Activated T-helper 1 cell treated with anti-CD3 and anti-CD28 coated beads, Interleukin-12 subunit alpha, Interleukin-12 subunit beta, Interleukin-2, Interleukin-4 antibody, amounts not matched to agents 30 ng/mL and 10 ng/mL and 1 ng/mL, durations not matched to agents 14 hours and 24 hours and 36 hours (primary cell): ENCODE measurements at regions not wholly inside any gene's neighbourhood (a gene's known extent, or its start where the extent isn't known, plus 50 kb on each side); places are given as distances from the start of the nearest gene placed in this dataset.
"Not testable (repeated sequence)": the region's sequence is repeated elsewhere in the genome, so short reads cannot be mapped to it uniquely, and the experiment has no call there.

ENCODE experiments used
- DNase-seq: peaks from one replicate; pipeline ENCODE4 v3.0.0; 2021; ENCODE audit warnings: low spot score
- H3K27ac Mint-ChIP-seq: one replicate; pipeline ENCODE4 v1.8.0; 2021; ENCODE audit warnings: mild to moderate bottlenecking, mixed read lengths
- H3K27me3 Mint-ChIP-seq: one replicate; pipeline ENCODE4 v1.8.0; 2022; ENCODE audit warnings: mild to moderate bottlenecking, moderate library complexity, mixed read lengths; ENCODE audit not compliant: insufficient read depth
- H3K36me3 Mint-ChIP-seq: one replicate; pipeline ENCODE4 v1.8.0; 2021; ENCODE audit warnings: low read depth, mixed read lengths
- H3K4me1 Mint-ChIP-seq: one replicate; pipeline ENCODE4 v1.8.0; 2021; ENCODE audit warnings: low read depth, mixed read lengths
- H3K4me3 Mint-ChIP-seq: one replicate; pipeline ENCODE4 v1.8.0; 2021; ENCODE audit warnings: mild to moderate bottlenecking, moderate library complexity, mixed read lengths
- H3K9me3 Mint-ChIP-seq: one replicate; pipeline ENCODE4 v1.8.0; 2021; ENCODE audit warnings: mixed read lengths
- intact Hi-C: fragments of 100-400 bp; cut with micrococcal nuclease; formaldehyde crosslinking; loops from one replicate; pipeline ENCODE4 v1.15.1; 2024

- Mint-ChIP-seq H3K36me3 (no peaks in the 10 kb centered on the region), H3K4me1 (no peaks in the 10 kb centered on the region), H3K4me3 (no peak overlapping the region), H3K27ac (no peak overlapping the region), H3K9me3 (peaks cover 4% of the 10 kb centered on the region), H3K27me3 (no peaks in the 10 kb centered on the region)
- no peak for DNase-seq
- intact Hi-C loops, result no loop called here
These were observed 558.5 kb downstream of the RFC3 start for GRCh38 chr13:34376483-34376882.

GRCh38 chr13:34381228-34381627 lies 560.8 kb upstream of the NBEA start:
- intact Hi-C loops, result no loop called here
- no peak for DNase-seq
- Mint-ChIP-seq H3K4me3 (no peak overlapping the region), H3K27ac (no peak overlapping the region), H3K9me3 (peaks cover 7% of the 10 kb centered on the region), H3K36me3 (no peaks in the 10 kb centered on the region), H3K27me3 (no peaks in the 10 kb centered on the region), H3K4me1 (no peaks in the 10 kb centered on the region)

GRCh38 chr13:34383728-34384127 lies 558.3 kb upstream of the NBEA start:
- Mint-ChIP-seq H3K4me1 (no peaks in the 10 kb centered on the region), H3K9me3 (peaks cover 7% of the 10 kb centered on the region), H3K27ac (no peak overlapping the region), H3K27me3 (no peaks in the 10 kb centered on the region), H3K4me3 (no peak overlapping the region), H3K36me3 (no peaks in the 10 kb centered on the region)
- intact Hi-C loops, result no loop called here
- DNase-seq, result no peak

- H3K4me3 Mint-ChIP-seq, result not testable (repeated sequence)
These were observed 555.8 kb upstream of the NBEA start for GRCh38 chr13:34386229-34386628.

GRCh38 chr13:34391076-34391475 lies 551.0 kb upstream of the NBEA start:
- H3K9me3 Mint-ChIP-seq, result peaks cover 12% of the 10 kb centered on the region
- H3K4me3 Mint-ChIP-seq, result no peak overlapping the region
- H3K4me1 Mint-ChIP-seq, result no peaks in the 10 kb centered on the region
- H3K27ac Mint-ChIP-seq, result no peak overlapping the region
- DNase-seq, result no peak
- intact Hi-C loops, result no loop called here
- no peaks in the 10 kb centered on the region for H3K36me3 Mint-ChIP-seq
- no peaks in the 10 kb centered on the region for H3K27me3 Mint-ChIP-seq

More at GRCh38 chr13:34386229-34386628, 555.8 kb upstream of the NBEA start:
- H3K27ac Mint-ChIP-seq, H3K27me3 Mint-ChIP-seq, H3K36me3 Mint-ChIP-seq, H3K4me1 Mint-ChIP-seq, intact Hi-C loops, DNase-seq, H3K9me3 Mint-ChIP-seq: not testable (repeated sequence)

GRCh38 chr13:34401696-34402095 lies 540.4 kb upstream of the NBEA start:
- Mint-ChIP-seq H3K27me3 (no peaks in the 10 kb centered on the region), H3K27ac (no peak overlapping the region), H3K36me3 (no peaks in the 10 kb centered on the region)

GRCh38 chr13:34405410-34406181 lies 536.5 kb upstream of the NBEA start:
- intact Hi-C loops, result no loop called here
- no peaks in the 10 kb centered on the region for H3K27me3 Mint-ChIP-seq
- peaks cover 10% of the 10 kb centered on the region for H3K9me3 Mint-ChIP-seq
- no peak for DNase-seq
- H3K4me3 Mint-ChIP-seq, result no peak overlapping the region
- H3K4me1 Mint-ChIP-seq, result no peaks in the 10 kb centered on the region
- H3K27ac Mint-ChIP-seq, result no peak overlapping the region
- no peaks in the 10 kb centered on the region for H3K36me3 Mint-ChIP-seq

More at GRCh38 chr13:34401696-34402095, 540.4 kb upstream of the NBEA start:
- no peaks in the 10 kb centered on the region for H3K4me1 Mint-ChIP-seq
- intact Hi-C loops, result no loop called here
- DNase-seq, result no peak
- no peak overlapping the region for H3K4me3 Mint-ChIP-seq
- H3K9me3 Mint-ChIP-seq, result peaks cover 11% of the 10 kb centered on the region

GRCh38 chr13:34408640-34409039 lies 533.4 kb upstream of the NBEA start:
- no peak overlapping the region for H3K27ac Mint-ChIP-seq

GRCh38 chr13:34409496-34410182 lies 532.4 kb upstream of the NBEA start:
- intact Hi-C loops, result no loop called here
- H3K36me3 Mint-ChIP-seq, result no peaks in the 10 kb centered on the region
- no peaks in the 10 kb centered on the region for H3K27me3 Mint-ChIP-seq
- H3K4me1 Mint-ChIP-seq, result no peaks in the 10 kb centered on the region
- DNase-seq, result no peak
- no peak overlapping the region for H3K4me3 Mint-ChIP-seq
- peaks cover 15% of the 10 kb centered on the region for H3K9me3 Mint-ChIP-seq
- no peak overlapping the region for H3K27ac Mint-ChIP-seq

More at GRCh38 chr13:34408640-34409039, 533.4 kb upstream of the NBEA start:
- Mint-ChIP-seq H3K36me3 (no peaks in the 10 kb centered on the region), H3K9me3 (peaks cover 15% of the 10 kb centered on the region), H3K27me3 (no peaks in the 10 kb centered on the region), H3K4me3 (no peak overlapping the region), H3K4me1 (no peaks in the 10 kb centered on the region)
- intact Hi-C loops, result no loop called here
- DNase-seq, result no peak

- Mint-ChIP-seq H3K27ac (no peak overlapping the region), H3K4me1 (no peaks in the 10 kb centered on the region), H3K9me3 (peaks cover 22% of the 10 kb centered on the region), H3K27me3 (no peaks in the 10 kb centered on the region), H3K36me3 (no peaks in the 10 kb centered on the region), H3K4me3 (no peak overlapping the region)
- no peak for DNase-seq
- intact Hi-C loops, result no loop called here
These were observed 531.4 kb upstream of the NBEA start for GRCh38 chr13:34410678-34411077.

GRCh38 chr13:34411177-34411576 lies 530.9 kb upstream of the NBEA start:
- Mint-ChIP-seq H3K36me3 (no peaks in the 10 kb centered on the region), H3K4me1 (no peaks in the 10 kb centered on the region), H3K9me3 (peaks cover 22% of the 10 kb centered on the region), H3K4me3 (no peak overlapping the region), H3K27ac (no peak overlapping the region), H3K27me3 (no peaks in the 10 kb centered on the region)
- intact Hi-C loops, result no loop called here
- DNase-seq, result no peak

- no peaks in the 10 kb centered on the region for H3K36me3 Mint-ChIP-seq
- DNase-seq, result no peak
- no peaks in the 10 kb centered on the region for H3K4me1 Mint-ChIP-seq
- no peaks in the 10 kb centered on the region for H3K27me3 Mint-ChIP-seq
- H3K9me3 Mint-ChIP-seq, result peaks cover 22% of the 10 kb centered on the region
- no peak overlapping the region for H3K27ac Mint-ChIP-seq
- no peak overlapping the region for H3K4me3 Mint-ChIP-seq
- intact Hi-C loops, result no loop called here
These were observed 530.2 kb upstream of the NBEA start for GRCh38 chr13:34411894-34412293.

GRCh38 chr13:34412295-34412694 lies 529.8 kb upstream of the NBEA start:
- H3K36me3 Mint-ChIP-seq, result no peaks in the 10 kb centered on the region
- H3K27ac Mint-ChIP-seq, result no peak overlapping the region
- no peaks in the 10 kb centered on the region for H3K27me3 Mint-ChIP-seq
- no peak overlapping the region for H3K4me3 Mint-ChIP-seq
- intact Hi-C loops, result no loop called here
- no peaks in the 10 kb centered on the region for H3K4me1 Mint-ChIP-seq
- no peak for DNase-seq
- peaks cover 21% of the 10 kb centered on the region for H3K9me3 Mint-ChIP-seq
